Upper lobe of left lung (tissue), 4 donors: ENCODE measurements at regions not wholly inside any gene's neighbourhood (a gene's known extent, or its start where the extent isn't known, plus 50 kb on each side); places are given as distances from the start of the nearest gene placed in this dataset.

ENCODE experiments used
- POLR2A ChIP-seq, 4 donors: fragments of 450-650 bp; IDR thresholded peaks; one replicate each; pipeline ENCODE4 v1.5.1; 2016 to 2017; ENCODE audit warnings: antibody characterized with exemption in 4 of 4, mild to moderate bottlenecking in 2 of 4
- TF ChIP-seq, protein P1 (sequence below), 6 experiments: fragments of 450-650 bp in 4 of 6; fragments of 200-600 bp in 2 of 6; sonication (generic) in 2 of 6; IDR thresholded peaks; one replicate each; pipeline ENCODE4 v1.5.1; 2016 to 2019; ENCODE audit warnings: antibody characterized with exemption in 6 of 6

DNA sequence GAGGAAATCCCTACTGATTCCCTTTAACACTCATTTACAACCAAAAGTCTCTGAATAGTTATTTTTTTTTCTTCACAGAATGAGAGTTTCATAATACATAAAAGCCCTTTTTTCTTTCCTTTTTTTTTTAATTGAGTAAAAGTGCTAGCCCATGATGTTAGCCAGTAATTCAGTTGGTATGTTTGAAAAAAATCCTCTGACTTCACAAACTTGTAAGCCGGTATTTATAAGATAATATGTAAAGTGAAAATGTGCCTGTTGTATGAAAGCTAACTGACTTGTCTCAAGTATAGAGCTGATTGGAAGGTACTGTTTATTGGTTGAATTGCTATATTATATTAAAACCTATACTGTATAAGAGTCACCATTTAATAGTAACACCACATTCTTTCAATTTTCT, 70.2 kb upstream of the NEIL3 start:
- TF ChIP-seq, protein P1, sequence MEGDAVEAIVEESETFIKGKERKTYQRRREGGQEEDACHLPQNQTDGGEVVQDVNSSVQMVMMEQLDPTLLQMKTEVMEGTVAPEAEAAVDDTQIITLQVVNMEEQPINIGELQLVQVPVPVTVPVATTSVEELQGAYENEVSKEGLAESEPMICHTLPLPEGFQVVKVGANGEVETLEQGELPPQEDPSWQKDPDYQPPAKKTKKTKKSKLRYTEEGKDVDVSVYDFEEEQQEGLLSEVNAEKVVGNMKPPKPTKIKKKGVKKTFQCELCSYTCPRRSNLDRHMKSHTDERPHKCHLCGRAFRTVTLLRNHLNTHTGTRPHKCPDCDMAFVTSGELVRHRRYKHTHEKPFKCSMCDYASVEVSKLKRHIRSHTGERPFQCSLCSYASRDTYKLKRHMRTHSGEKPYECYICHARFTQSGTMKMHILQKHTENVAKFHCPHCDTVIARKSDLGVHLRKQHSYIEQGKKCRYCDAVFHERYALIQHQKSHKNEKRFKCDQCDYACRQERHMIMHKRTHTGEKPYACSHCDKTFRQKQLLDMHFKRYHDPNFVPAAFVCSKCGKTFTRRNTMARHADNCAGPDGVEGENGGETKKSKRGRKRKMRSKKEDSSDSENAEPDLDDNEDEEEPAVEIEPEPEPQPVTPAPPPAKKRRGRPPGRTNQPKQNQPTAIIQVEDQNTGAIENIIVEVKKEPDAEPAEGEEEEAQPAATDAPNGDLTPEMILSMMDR (IDR thresholded peaks at IDR 0.05): no peak
- no peak for TF ChIP-seq POLR2A (IDR thresholded peaks at IDR 0.05)
